Glutamatergic neuron (in vitro differentiated cells): ENCODE measurements at regions not wholly inside any gene's neighbourhood (a gene's known extent, or its start where the extent isn't known, plus 50 kb on each side); places are given as distances from the start of the nearest gene placed in this dataset.
"Not testable (repeated sequence)": the region's sequence is repeated elsewhere in the genome, so short reads cannot be mapped to it uniquely, and the experiment has no call there.

Experiments
- DNase-seq: peaks from one replicate; pipeline ENCODE4 v3.0.0; 2022
- H3K27ac Mint-ChIP-seq: one replicate; pipeline ENCODE4 v1.8.0; 2020; ENCODE audit warnings: mild to moderate bottlenecking, mixed read lengths, inconsistent platforms; ENCODE audit not compliant: unreplicated experiment
- H3K27me3 Mint-ChIP-seq: one replicate; pipeline ENCODE4 v1.8.0; 2020; ENCODE audit warnings: mild to moderate bottlenecking, moderate library complexity, mixed read lengths, inconsistent platforms; ENCODE audit not compliant: unreplicated experiment
- H3K36me3 Mint-ChIP-seq: one replicate; pipeline ENCODE4 v1.8.0; 2020; ENCODE audit warnings: mild to moderate bottlenecking, mixed read lengths, inconsistent platforms; ENCODE audit not compliant: unreplicated experiment
- H3K4me1 Mint-ChIP-seq: one replicate; pipeline ENCODE4 v1.8.0; 2020; ENCODE audit warnings: mild to moderate bottlenecking, low read depth, mixed read lengths, inconsistent platforms; ENCODE audit not compliant: unreplicated experiment
- H3K4me3 Mint-ChIP-seq: one replicate; pipeline ENCODE4 v1.8.0; 2020; ENCODE audit warnings: mild to moderate bottlenecking, mixed read lengths, inconsistent platforms; ENCODE audit not compliant: unreplicated experiment
- H3K9me3 Mint-ChIP-seq: one replicate; pipeline ENCODE4 v1.8.0; 2020; ENCODE audit warnings: mild to moderate bottlenecking, moderate library complexity, mixed read lengths, inconsistent platforms; ENCODE audit not compliant: unreplicated experiment
- CTCF ChIP-seq: fragments of 200-600 bp; sonication (generic); IDR thresholded peaks from one replicate; pipeline ENCODE4 v1.5.0; 2021; ENCODE audit not compliant: partially characterized antibody, unreplicated experiment

- Mint-ChIP-seq H3K27me3 (no peaks in the 10 kb centered on the region), H3K4me3 (no peak overlapping the region)
Observed at GRCh38 chr1:117712621-117713020, 106.8 kb downstream of the TENT5C start.

GRCh38 chr1:117714546-117714945 is 108.7 kb downstream of the TENT5C start:
- no peak for TF ChIP-seq CTCF
- Mint-ChIP-seq H3K27me3 (peaks cover 3% of the 10 kb centered on the region), H3K4me1 (peaks cover 8% of the 10 kb centered on the region)

More at GRCh38 chr1:117712621-117713020, 106.8 kb downstream of the TENT5C start:
- no peak for DNase-seq
- no peak for TF ChIP-seq CTCF
- Mint-ChIP-seq H3K27ac (no peak overlapping the region), H3K9me3 (peaks cover 6% of the 10 kb centered on the region), H3K36me3 (peaks cover 4% of the 10 kb centered on the region), H3K4me1 (peaks cover 8% of the 10 kb centered on the region)

GRCh38 chr1:117716030-117716429 is 110.2 kb downstream of the TENT5C start:
- not testable (repeated sequence) for DNase-seq, H3K27ac Mint-ChIP-seq, H3K4me1 Mint-ChIP-seq, H3K4me3 Mint-ChIP-seq, H3K27me3 Mint-ChIP-seq
- Mint-ChIP-seq H3K9me3 (peaks cover 10% of the 10 kb centered on the region), H3K36me3 (peaks cover 21% of the 10 kb centered on the region)

More at GRCh38 chr1:117714546-117714945, 108.7 kb downstream of the TENT5C start:
- Mint-ChIP-seq H3K9me3 (peaks cover 9% of the 10 kb centered on the region), H3K4me3 (no peak overlapping the region), H3K27ac (no peak overlapping the region), H3K36me3 (peaks cover 15% of the 10 kb centered on the region)
- no peak for DNase-seq

GRCh38 chr1:117717980-117718379 is 112.1 kb downstream of the TENT5C start:
- H3K4me1 Mint-ChIP-seq, DNase-seq, H3K27me3 Mint-ChIP-seq, H3K27ac Mint-ChIP-seq, H3K4me3 Mint-ChIP-seq: not testable (repeated sequence)
- H3K36me3 Mint-ChIP-seq: peaks cover 25% of the 10 kb centered on the region
- H3K9me3 Mint-ChIP-seq: peaks cover 10% of the 10 kb centered on the region

GRCh38 chr1:117718596-117718995 is 112.7 kb downstream of the TENT5C start:
- Mint-ChIP-seq H3K9me3 (peaks cover 10% of the 10 kb centered on the region), H3K36me3 (peaks cover 25% of the 10 kb centered on the region)
- H3K27me3 Mint-ChIP-seq, H3K4me1 Mint-ChIP-seq, H3K4me3 Mint-ChIP-seq, H3K27ac Mint-ChIP-seq, DNase-seq: not testable (repeated sequence)

- H3K9me3 Mint-ChIP-seq: peaks cover 10% of the 10 kb centered on the region
- H3K4me1 Mint-ChIP-seq: peaks cover 2% of the 10 kb centered on the region
- no peak overlapping the region for H3K4me3 Mint-ChIP-seq
- H3K36me3 Mint-ChIP-seq: peaks cover 25% of the 10 kb centered on the region
- H3K27ac Mint-ChIP-seq: no peak overlapping the region
- peaks cover 3% of the 10 kb centered on the region for H3K27me3 Mint-ChIP-seq
- DNase-seq: no peak
- TF ChIP-seq CTCF: no peak
Observed at GRCh38 chr1:117719004-117719403, 113.2 kb downstream of the TENT5C start.
